Caco-2 (cell line): ENCODE measurements at regions not wholly inside any gene's neighbourhood (a gene's known extent, or its start where the extent isn't known, plus 50 kb on each side); places are given as distances from the start of the nearest gene placed in this dataset.

Experiments
- BruUV-seq: library from RNA; stranded (reverse); fragments of 400-500 nt; replicated peaks from 2 replicates; lab custom pipeline; 2021; lab: Mats Ljungman, UMichigan
- CTCF ChIA-PET: fragments of 300-600 bp; sonication (Branson Sonifier 250); formaldehyde crosslinking; loops from one replicate; lab custom pipeline; 2022; ENCODE audit warnings: antibody characterized with exemption; lab: Charles Lee
- POLR2A ChIA-PET: fragments of 300-600 bp; sonication (Branson Sonifier 250); formaldehyde crosslinking; loops from one replicate; lab custom pipeline; 2022; ENCODE audit warnings: antibody characterized with exemption; lab: Charles Lee
- DNase-seq, 2 experiments: peaks; one replicate each; pipeline versions ENCODE4 v3.0.0 to v3.0.0-alpha.2; 2020 to 2022
- H3K27me3 ChIP-seq: replicated peaks from 2 replicates; pipeline ENCODE4 v1.6.0; 2011; ENCODE audit warnings: low read length; ENCODE audit not compliant: control insufficient read depth, insufficient read depth
- H3K36me3 ChIP-seq: 2 replicates; pipeline ENCODE4 v1.5.1; 2011; ENCODE audit warnings: low read length; ENCODE audit not compliant: control insufficient read depth, insufficient read depth
- H3K4me1 ChIP-seq: fragments of 250-450 bp; sonication (Bioruptor Pico); 2 replicates; pipeline ENCODE4 v1.5.1; 2020; ENCODE audit warnings: mild to moderate bottlenecking
- H3K4me3 ChIP-seq: 2 replicates; pipeline ENCODE4 v1.5.1; 2011; ENCODE audit warnings: low read depth, mild to moderate bottlenecking, control low read depth, low read length
- H3K9me3 ChIP-seq: fragments of 250-450 bp; sonication (Bioruptor Pico); 2 replicates; pipeline ENCODE4 v1.5.1; 2020; ENCODE audit warnings: mild to moderate bottlenecking, moderate library complexity
- H3K27ac Mint-ChIP-seq: one replicate; pipeline ENCODE4 v1.8.0; 2022; ENCODE audit warnings: mixed read lengths; ENCODE audit not compliant: unreplicated experiment
- H3K27me3 Mint-ChIP-seq: one replicate; pipeline ENCODE4 v1.8.0; 2022; ENCODE audit warnings: mixed read lengths; ENCODE audit not compliant: insufficient read depth, unreplicated experiment
- H3K36me3 Mint-ChIP-seq: one replicate; pipeline ENCODE4 v1.8.0; 2022; ENCODE audit warnings: mild to moderate bottlenecking, mixed read lengths; ENCODE audit not compliant: insufficient read depth, unreplicated experiment
- H3K4me1 Mint-ChIP-seq: one replicate; pipeline ENCODE4 v1.8.0; 2022; ENCODE audit warnings: low read depth, mixed read lengths; ENCODE audit not compliant: unreplicated experiment
- H3K4me3 Mint-ChIP-seq: one replicate; pipeline ENCODE4 v1.8.0; 2022; ENCODE audit warnings: mild to moderate bottlenecking, moderate library complexity, mixed read lengths; ENCODE audit not compliant: unreplicated experiment
- H3K9me3 Mint-ChIP-seq: one replicate; pipeline ENCODE4 v1.8.0; 2022; ENCODE audit warnings: mixed read lengths; ENCODE audit not compliant: unreplicated experiment
- CTCF ChIP-seq, 2 experiments: fragments of 200-600 bp in 1 of 2; IDR thresholded peaks; 1 replicate in 1 of 2; 2 replicates in 1 of 2; pipeline versions ENCODE4 v1.5.1 to v1.8.0; 2011 to 2022; ENCODE audit warnings: antibody characterized with exemption in 1 of 2, control low read depth in 1 of 2, inconsistent platforms in 1 of 2, low read depth in 1 of 2, low read length in 1 of 2, mild to moderate bottlenecking in 1 of 2, moderate library complexity in 1 of 2; ENCODE audit not compliant: insufficient read depth in 1 of 2, severe bottlenecking in 1 of 2, unreplicated experiment in 1 of 2
- intact Hi-C: fragments of 100-400 bp; cut with micrococcal nuclease; formaldehyde crosslinking; loops from one replicate; pipeline ENCODE4 v1.10.0; 2022; ENCODE audit not compliant: unreplicated experiment

- intact Hi-C loops = no loop called here
- H3K27me3 ChIP-seq = no peaks in the 10 kb centered on the region
- H3K9me3 ChIP-seq = no peaks in the 10 kb centered on the region
- no peak for TF ChIP-seq CTCF (IDR thresholded peaks at IDR 0.05; ENCODE audit: insufficient read depth in 1 of 2, low read depth in 1 of 2, low read length in 1 of 2, severe bottlenecking in 1 of 2, unreplicated experiment in 1 of 2)
- ChIA-PET POLR2A (no interaction called here), CTCF (interaction anchor here (0.9 kb wide), 1 partner anchor 213 kb away, joined by 3 read pairs; no protein-coding TSS in a partner anchor)
- peaks cover 21% of the 10 kb centered on the region for H3K4me1 Mint-ChIP-seq
- BruUV-seq = no TSS peak
- DNase-seq = no peak
- H3K4me1 ChIP-seq = peaks cover 16% of the 10 kb centered on the region
- peaks cover 8% of the 10 kb centered on the region for H3K36me3 Mint-ChIP-seq
- H3K4me3 ChIP-seq = no peak overlapping the region
- no peak overlapping the region for H3K27ac Mint-ChIP-seq
- H3K9me3 Mint-ChIP-seq = no peaks in the 10 kb centered on the region
- no peaks in the 10 kb centered on the region for H3K36me3 ChIP-seq
- H3K27me3 Mint-ChIP-seq = no peaks in the 10 kb centered on the region
- no peak overlapping the region for H3K4me3 Mint-ChIP-seq
These were observed 54.9 kb downstream of the TET3 start for GRCh38 chr2:74039611-74040010.

GRCh38 chr2:74041182-74041581, 56.5 kb downstream of the TET3 start:
- Histone ChIP-seq H3K9me3 (no peaks in the 10 kb centered on the region), H3K4me1 (peaks cover 15% of the 10 kb centered on the region), H3K27me3 (no peaks in the 10 kb centered on the region), H3K4me3 (no peak overlapping the region), H3K36me3 (no peaks in the 10 kb centered on the region)
- Mint-ChIP-seq H3K36me3 (peaks cover 13% of the 10 kb centered on the region), H3K4me3 (no peak overlapping the region), H3K4me1 (peaks cover 21% of the 10 kb centered on the region), H3K9me3 (no peaks in the 10 kb centered on the region), H3K27me3 (no peaks in the 10 kb centered on the region), H3K27ac (no peak overlapping the region)
- intact Hi-C loops = no loop called here
- no peak for TF ChIP-seq CTCF (IDR thresholded peaks at IDR 0.05; ENCODE audit: insufficient read depth in 1 of 2, low read depth in 1 of 2, low read length in 1 of 2, severe bottlenecking in 1 of 2, unreplicated experiment in 1 of 2)
- no peak for DNase-seq
- no TSS peak for BruUV-seq
- ChIA-PET POLR2A (no interaction called here), CTCF (no interaction called here)

GRCh38 chr2:74041726-74042125, 57.0 kb downstream of the TET3 start:
- intact Hi-C loops = no loop called here
- H3K4me3 Mint-ChIP-seq = no peak overlapping the region
- no peaks in the 10 kb centered on the region for H3K27me3 ChIP-seq
- POLR2A ChIA-PET = no interaction called here
- peaks cover 16% of the 10 kb centered on the region for H3K4me1 Mint-ChIP-seq
- H3K4me3 ChIP-seq = no peak overlapping the region
- H3K36me3 ChIP-seq = no peaks in the 10 kb centered on the region
- peaks cover 10% of the 10 kb centered on the region for H3K4me1 ChIP-seq
- H3K9me3 Mint-ChIP-seq = no peaks in the 10 kb centered on the region
- CTCF ChIA-PET = no interaction called here
- no peak for TF ChIP-seq CTCF (IDR thresholded peaks at IDR 0.05; ENCODE audit: insufficient read depth in 1 of 2, low read depth in 1 of 2, low read length in 1 of 2, severe bottlenecking in 1 of 2, unreplicated experiment in 1 of 2)
- DNase-seq = no peak
- H3K9me3 ChIP-seq = no peaks in the 10 kb centered on the region
- H3K27me3 Mint-ChIP-seq = no peaks in the 10 kb centered on the region
- no peak overlapping the region for H3K27ac Mint-ChIP-seq
- peaks cover 18% of the 10 kb centered on the region for H3K36me3 Mint-ChIP-seq
- no TSS peak for BruUV-seq
